ENCODE measurements at regions not wholly inside any gene's neighbourhood (a gene's known extent, or its start where the extent isn't known, plus 50 kb on each side); places are given as distances from the start of the nearest gene placed in this dataset.

DNA sequence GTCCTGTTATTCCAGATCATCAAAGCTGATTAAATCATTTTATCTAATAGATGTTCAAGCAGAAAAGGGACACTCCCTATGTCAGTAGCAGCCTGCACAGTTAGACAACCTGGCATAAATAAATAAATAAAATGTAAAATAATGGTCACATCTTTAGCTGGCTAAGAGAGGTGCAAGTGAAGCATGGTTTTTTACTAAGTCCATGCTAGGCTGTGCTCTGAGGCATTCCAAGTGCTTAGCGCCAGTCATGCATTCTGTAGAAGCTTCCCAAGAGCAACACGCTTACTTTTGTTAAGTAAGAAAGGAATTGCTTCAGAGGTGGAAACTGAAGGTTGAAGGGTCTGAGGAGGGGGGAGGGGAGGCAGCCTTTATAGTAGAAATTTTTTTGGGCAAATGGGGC lies 351.2 kb downstream of the CDH2 start:
- no peak for DNase-seq

DNA sequence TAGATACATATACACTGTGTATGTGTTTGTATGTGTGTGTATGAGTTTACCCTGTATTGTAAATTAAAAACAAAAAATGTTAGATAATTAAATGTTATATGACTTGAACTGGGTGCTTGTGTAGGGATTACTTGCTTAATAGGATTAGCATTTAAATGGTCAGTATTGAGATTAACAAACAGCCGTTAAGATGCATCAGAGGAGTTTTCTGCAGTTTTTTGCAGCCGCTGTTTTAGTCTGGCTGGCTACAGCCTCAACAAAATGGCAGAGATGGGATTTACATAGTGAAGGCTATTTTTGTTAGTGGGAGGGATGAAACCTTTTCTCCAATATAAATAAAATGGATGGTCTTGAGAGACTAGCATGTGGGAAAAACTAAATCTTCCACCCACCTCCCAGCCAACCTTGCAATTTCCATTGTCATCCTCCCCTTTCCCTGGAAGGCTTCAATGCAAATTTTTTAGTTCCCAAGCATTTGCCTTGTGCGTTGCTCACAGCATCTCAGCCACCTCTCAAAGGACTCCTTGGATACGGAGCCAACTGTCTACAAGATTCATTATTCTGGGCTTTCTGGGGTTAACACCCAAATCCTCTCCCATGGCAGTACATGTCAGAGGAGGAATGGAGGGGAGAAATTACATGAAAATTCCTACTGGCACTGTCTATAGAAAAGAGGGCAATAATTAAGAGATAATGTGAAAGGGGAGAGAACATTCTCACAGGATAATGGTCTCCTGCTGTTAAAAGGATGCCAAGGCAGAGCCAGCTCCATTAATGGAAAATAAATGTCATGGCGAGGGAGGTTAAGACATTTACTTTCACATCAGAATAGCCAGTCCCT lies 351.9 kb downstream of the CDH2 start:
- DNase-seq = no peak

DNA sequence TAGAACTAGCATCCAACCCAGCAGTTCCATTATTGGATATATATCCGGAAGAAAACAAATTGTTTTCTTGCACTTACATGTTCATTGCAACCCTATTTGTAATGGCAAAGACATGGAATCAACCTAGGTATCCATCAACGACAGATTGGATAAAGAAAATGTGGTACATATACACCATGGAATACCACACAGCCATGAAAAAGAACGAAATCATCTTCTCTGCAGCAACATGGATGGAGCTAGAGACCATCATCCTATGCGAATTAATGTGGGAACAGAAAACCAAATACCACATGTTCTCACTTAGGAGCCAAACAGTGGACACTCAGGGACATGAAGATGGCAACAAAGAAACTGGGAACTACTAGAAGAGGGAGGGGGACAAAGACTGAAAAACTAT lies 352.7 kb downstream of the CDH2 start:
- no peak for DNase-seq

DNA sequence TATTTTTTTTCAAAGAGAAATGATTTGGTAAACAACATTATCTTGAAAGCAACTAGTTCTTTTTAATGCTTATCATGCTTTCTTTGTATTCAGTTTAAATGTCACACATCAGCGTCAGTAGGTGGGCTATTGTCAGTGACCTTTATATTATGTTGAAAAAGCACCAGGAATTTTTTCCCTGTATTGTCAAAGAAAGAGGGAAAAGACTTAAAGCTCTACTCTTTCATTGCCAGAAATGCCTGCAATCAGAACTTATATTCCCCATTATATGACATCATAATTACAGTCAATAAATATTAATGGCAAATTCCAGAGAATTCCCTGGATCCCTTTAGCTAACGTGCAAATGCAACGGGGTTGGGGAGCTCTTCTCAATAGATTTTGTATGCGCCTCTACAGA lies 353.9 kb downstream of the CDH2 start:
- DNase-seq = no peak

DNA sequence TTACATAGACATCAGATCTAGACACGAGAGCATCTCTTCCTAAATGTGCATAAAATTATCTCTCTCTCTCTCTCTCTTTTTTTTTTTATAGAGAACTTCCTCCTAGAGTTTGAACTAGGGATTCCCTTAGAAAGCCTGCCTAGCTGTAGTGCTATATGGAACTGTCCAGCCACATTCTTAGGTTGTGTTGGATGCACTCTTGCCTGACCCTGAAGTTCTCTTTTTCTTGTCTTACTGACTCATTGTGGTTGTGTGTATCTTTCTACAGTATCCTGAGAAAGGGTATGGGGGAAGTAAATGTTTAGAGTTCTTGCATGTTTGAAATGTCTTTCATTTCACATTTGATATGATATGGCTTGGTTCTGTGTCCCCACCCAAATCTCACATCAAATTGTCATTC lies 368.2 kb downstream of the CDH2 start:
- peak; percentile 40 for DNase-seq

DNA sequence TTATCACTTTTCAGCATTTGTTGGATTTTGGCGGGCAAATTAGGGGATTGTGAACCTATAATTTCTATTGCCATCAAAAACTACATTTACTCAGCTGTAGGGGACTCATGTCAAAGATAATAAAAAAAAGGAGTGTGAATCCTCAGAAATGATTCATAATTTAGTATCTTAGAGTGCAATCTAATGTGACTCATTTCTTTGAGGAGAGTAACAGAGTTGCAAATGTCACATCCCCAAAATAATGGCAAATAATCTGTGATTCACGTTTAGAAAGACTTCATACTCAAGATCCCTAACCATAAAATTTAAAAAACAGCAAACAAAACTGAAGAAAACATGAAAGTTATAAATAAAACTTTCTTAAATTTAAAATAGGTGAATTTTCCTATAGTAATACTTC lies 373.0 kb downstream of the CDH2 start:
- DNase-seq = peak; percentile 25

DNA sequence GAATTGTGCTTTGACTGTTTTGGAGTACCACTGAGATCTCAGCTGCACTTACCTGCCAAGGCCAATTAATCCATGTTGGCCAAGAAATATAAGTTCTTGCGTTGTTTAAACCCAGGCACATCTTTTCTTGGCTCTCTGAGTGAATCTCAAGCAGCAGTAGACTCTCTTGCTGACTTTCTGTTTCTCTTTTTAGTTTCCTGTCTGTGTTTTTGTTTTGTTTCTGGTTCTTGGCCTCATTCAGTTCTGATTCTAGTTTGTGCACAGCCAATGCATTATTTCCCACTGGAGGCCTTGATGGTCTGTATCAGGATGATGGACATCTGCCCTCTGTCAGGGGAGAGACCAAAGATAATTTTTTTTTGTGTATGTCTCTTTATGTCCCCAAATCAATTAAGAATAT lies 379.4 kb downstream of the CDH2 start:
- DNase-seq = no peak

DNA sequence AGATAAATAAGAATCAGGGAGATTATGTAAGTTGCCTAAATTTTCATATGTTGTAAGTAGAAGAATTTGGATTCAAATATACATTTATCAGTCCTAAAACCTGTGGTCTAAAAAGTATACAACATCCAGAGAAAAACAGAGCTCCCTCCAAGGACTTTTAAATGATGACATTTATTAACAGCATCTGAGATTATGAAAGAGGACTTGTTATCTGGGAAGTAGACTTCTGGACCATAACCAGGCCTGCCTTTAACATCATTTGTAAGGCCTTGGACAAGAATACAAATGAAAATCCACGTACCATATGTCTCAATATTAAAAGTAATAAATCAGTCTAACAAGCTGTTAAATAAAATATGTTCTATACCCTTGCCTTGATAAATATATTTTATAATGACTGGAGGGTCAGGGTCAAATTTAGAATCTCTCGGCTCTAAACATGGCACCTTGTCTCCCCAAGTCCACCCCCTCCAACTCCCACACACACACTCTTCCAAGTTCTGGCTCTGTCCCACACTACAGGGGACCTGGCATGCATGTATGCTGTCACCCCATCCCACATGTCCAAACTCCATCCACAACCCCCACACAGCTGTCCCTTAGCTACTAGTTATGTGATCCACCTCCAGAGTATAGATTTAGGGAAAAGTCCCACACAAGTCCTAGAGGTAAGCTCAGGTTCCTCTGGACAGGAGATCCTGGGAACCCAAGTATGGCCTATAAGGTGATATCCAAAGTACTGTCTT lies 382.6 kb downstream of the CDH2 start:
- DNase-seq = no peak

DNA sequence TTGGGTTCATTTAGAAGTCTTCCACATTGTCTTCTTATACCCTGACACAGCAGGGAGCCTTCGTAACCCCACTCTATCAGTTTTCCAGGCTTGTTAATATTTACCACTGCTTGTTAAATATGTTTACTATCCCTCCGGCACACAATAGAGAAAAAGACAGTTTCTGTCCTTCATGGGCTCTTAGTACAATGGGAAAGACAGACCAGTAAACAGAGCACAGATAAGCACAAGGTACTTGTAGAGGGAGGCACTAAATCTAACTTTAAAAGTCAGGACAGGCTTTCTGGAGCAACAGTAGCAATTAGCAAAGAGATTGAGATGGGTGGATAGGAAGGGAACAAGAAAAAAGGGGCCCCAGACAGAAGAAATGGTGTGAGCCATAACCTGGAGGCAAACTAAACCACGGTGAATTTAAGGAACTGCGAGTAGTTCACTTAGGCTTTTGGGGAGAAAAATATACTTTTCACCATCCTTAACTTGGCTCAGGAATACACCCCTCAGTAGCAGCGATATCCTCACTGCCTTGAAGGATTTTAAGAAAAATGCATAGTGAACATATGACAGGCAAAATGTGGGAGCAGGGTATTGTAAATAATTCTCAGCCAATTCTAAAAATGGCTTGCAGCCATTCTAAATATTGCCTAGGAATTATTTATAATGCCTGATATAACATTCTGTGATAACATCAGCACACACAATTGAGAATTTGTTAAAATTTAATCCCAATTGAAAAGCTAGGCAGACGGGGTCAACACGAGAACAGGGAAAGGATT lies 383.7 kb downstream of the CDH2 start:
- DNase-seq = no peak

DNA sequence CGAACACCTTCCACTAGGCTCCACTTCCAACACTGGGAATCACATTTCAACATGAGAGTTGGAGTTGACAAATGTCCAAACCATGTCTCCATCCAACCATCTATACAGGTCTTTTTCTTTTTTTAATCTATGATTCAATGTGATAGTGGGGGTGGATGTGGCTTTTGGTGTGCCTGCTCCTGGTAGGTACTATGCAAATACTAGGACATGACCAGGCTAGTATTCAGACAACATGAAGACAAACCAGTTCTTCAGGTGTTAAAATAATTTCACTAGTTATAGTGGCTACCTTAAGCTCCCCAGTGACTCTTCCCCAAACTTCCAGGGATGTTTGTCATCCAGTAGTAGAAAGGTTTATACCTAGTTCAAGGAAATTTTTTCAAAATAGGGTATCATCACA lies 387.5 kb downstream of the CDH2 start:
- DNase-seq = no peak

DNA sequence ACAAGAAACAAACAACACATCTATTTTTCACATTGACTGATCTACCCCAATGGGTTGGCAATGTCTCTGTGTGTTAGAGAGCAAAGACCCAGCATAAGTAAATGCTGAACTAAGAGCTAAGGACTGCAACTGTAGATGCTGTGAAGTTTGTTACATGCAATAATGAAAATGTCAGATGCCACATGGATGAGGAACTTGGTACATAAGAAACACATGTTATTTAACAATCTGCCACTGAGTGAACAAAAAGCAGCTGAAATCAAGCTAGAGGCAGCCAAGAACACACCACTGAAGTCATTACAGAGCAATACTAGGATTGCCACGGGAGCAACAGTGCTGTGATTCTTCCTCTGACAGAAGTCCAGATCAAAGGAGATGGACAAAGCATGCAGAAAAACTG lies 389.4 kb downstream of the CDH2 start:
- DNase-seq = no peak

DNA sequence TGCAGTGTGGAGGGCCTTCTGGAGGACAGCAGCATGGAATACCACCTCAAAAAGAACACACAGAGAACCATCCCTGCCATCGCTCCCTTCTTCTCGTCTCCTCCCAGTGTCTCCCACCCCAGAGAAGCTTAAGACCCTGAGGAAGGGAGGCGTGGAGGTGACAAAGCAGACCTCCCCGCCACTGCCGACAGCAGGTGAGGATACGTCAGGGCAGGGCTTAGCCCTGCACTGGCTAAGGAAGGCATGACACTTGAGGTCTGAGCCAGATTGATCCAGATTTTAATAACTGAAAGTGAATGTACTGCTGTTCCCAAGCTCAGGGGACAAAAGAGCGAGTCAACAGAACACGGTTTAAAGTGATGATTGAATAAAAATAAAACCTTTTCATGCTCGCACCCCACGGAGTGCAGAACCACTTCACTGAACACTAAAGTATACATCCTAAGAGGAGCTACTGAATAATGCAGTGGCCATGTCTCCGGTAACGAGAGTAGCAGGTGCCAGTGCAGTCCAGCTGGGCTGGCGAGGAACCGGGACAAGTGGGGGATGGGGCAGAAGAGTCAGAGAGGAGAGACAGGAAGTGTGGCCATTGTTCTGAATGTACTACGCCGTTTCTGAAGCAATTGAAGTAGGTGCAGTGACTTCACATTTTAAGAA lies 391.0 kb downstream of the CDH2 start:
- DNase-seq = no peak

DNA sequence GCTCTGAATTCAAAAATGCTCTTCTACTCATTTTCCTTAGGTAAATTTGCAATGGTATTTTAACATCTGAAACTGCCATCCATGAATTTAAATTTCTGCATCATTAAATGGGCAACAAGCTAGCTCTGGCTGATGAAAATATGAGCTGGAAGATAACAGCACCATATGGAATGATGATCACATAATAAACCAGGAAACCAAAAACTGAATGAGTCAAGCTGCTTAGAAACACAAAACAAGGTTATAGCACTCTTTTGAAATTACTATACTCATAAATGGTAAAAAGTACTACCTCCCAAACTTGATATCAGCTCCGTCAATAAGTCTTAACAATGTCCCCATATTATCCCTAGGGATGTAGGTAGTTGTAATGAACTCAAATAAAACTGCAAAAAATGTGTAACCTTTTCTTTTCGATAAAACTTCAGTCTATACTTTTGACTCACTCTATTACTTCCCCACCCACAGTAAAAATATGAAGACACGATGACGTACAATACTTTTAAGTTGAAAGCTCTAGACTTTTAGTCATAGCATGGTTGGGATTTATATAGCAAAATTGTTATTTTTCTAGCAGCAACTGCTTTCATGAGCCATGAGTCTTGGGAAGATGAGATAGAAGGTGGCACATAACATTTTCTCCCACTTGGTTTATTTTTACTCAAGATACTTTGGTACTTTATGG lies 396.7 kb downstream of the CDH2 start:
- DNase-seq = peak; percentile 43

DNA sequence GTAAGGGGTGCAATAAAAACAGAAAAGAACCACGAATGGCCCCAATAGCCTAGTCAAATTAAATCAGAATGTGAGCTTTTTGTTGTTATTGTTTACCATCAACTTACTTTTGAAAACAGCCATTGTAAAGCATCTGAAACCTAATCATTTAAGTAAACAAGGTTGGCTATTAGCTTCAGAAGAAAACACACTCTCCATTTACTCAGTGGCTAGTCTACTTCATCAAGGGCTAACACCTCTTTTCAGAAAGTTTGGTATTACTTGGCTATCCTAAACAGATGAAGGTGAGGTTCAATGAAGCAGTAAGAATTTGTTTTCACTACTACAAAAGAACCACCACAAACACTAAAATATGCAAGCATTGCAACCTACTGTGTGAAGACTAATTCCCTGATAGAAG lies 398.0 kb downstream of the CDH2 start:
- no peak for DNase-seq

DNA sequence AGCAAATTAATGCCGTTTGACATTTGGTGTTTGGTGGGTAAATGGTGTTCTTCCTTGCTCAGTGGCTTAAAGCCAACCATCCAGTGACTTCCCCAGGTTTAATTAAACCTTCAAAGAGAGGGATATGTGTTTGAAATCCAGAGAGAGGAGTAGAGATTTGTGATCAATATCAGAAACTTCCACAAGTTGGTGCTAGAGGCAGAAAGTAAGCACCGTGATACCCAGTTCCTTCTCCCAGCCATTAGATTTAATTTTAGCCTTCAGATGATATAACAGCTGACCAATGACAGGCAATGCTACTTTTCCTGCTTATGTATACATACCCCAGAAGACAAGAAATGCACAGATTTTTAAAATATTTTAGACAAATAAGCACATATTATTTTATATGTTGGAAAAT lies 398.5 kb downstream of the CDH2 start:
- peak; percentile 47 for DNase-seq

DNA sequence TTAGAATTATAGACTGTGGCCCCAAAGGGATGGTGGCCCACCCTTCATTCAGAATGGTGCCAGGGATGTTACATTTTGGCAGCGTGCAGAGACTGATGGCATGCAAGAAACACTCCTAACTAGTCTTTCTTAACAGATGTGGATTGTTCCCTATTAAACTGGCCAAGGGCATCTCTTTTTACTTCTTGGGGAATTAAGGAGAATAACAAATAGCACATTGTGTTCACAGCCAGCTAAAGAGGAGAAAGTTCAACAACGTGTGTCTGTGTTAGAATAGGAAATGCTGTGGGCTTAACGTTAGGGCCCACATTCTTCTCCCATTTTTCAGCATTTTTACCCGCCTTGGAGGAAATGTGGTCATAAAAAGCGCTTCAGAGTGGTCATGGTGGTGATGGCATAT lies 404.8 kb downstream of the CDH2 start:
- no peak for DNase-seq

DNA sequence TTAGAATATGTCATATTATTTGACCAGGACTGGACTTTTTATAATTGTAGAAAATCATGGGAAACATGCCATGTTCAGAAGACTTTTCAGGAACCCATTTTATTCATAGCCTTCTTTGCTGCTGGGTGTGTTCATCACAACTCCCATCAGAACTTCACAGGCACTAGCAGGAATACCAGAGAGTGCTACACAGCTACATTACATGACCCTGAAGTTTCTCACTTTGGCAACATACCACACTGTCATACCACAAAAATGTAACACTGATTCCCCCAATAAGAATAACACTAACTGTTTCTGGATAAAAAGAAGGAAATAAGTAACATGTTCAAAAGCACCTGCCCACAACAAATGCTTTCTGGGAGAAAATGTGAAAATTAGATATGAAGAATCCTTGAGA lies 405.4 kb downstream of the CDH2 start:
- DNase-seq = peak; percentile 28

DNA sequence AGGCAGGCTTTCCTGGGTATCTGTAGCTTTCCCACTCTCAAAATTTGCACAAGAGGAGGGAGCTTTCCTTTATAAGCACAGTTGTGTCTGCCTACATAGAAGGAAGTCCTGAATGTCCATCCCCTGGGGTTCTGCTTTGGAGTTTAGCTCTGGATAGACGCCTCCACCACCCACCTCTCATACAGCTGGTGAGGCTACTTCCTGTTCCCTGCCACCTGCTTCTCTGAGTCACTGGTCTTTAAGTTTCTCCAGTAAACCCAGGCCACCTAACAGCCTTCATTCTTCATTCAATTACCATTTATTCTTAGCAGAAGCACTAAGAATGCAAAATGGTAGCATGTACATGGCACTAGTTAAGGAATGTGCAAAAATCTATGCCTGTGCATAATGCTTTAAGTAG lies 407.8 kb downstream of the CDH2 start:
- no peak for DNase-seq

DNA sequence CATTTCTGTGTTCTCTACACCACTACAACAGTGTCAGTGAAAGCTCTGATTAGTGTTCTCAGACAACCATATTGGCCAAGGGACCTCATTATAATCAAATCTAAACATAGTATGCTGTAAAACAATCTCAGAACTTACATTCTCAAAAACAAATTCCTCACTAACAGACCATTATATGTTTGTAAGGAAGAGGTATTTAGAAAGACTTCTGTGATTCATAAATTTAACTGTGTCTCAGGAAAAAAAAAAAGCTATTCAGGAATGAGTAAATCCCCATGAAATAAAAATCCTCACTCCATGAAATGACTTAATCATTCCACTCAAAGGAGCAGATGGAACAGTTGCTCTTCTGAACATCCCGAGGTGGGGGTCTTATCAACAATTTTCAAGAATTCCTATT lies 413.0 kb downstream of the CDH2 start:
- DNase-seq = peak; percentile 43

DNA sequence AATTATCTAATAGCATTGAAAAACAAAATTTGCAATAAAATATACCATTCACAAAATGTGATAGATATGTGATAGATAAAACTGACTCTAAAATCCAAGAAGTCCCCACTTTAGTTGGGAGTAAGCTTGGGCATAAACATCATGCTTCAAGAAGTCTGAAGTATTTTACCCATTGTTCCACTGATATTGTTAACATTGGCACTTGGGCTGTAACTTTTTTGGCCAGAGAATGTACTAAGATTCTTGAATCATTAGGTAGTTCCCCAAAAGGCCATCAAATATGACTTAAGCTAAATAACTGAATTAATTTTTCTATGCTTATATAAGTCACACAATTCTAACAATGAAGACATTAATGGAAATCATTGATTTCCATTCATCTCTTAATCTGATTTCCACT lies 413.6 kb downstream of the CDH2 start:
- no peak for DNase-seq

DNA sequence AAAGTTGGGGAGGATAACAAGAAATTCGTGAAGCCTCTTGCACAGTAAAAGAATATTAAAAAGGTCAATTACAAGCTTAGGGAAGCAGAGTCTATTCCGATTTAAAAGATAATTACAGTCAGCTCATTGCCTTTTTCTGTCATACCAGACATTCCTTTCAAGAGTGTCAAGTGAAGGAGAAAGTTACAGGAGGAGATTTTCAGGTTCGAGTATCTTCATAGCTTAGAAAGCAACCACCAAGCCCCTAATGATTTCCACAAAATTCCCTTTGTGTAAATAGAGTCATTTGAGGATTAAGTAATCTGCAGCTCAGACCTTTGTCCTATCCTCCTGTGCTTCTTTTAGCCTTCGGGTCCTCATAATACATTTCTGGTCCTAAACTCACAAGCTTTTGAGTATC lies 414.9 kb downstream of the CDH2 start:
- DNase-seq = peak; percentile 41

DNA sequence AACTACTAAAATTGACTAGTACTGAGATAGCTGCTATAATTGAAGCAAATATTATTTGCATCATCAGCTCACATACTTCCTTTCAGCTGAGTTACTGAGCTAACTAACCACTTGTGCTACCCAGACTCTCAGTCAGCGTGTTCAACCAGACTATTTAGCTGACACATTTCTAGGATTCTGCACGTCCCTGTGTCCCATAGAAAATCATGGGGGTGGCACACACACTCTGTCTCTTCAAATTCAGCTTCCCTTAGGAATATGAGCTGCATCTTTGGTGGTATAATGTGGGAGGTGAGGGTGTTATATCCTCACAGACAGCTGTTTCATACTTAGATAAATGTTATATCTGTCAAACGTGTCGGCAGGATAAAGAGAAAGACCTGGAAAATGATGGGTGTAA lies 424.0 kb downstream of the CDH2 start:
- no peak for DNase-seq

DNA sequence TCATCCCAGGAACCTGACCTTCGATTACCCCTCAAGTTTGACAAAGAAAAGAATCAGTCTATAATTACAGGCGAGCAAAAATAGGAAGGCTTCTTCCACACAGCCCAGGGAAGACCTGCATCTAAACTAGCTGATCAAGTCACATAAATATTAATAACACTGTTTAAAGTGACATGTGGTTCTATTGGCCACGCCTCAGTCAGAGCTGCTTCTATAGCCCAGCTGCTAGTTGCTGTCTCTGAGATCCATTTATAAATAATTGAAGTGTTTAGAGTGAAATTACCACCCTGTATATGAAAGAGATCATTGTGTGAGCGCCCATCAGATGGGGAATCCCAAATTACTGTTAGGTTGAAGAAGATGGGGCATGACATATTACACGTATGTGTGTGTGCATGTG lies 426.0 kb downstream of the CDH2 start:
- no peak for DNase-seq
